H9 (cell line): ENCODE measurements at regions not wholly inside any gene's neighbourhood (a gene's known extent, or its start where the extent isn't known, plus 50 kb on each side); places are given as distances from the start of the nearest gene placed in this dataset.

Source experiments
- DNase-seq: peaks from one replicate; pipeline ENCODE4 v3.0.0-alpha.2; 2017
- H2AFZ ChIP-seq: one replicate; pipeline ENCODE4 v1.6.1; 2013; ENCODE audit warnings: mild to moderate bottlenecking, low read length, control low read depth, moderate library complexity
- H2AK5ac ChIP-seq: 2 replicates; pipeline ENCODE4 v1.6.1; 2013; ENCODE audit warnings: low read length, control low read depth, mixed read lengths; ENCODE audit not compliant: insufficient read length
- H2BK120ac ChIP-seq: one replicate; pipeline ENCODE4 v1.6.1; 2013; ENCODE audit warnings: low read depth, mild to moderate bottlenecking, low read length, control low read depth, inconsistent platforms; ENCODE audit not compliant: poor library complexity, severe bottlenecking
- H2BK12ac ChIP-seq: 2 replicates; pipeline ENCODE4 v1.6.1; 2013; ENCODE audit warnings: low read length, control low read depth, mixed read lengths, low read depth; ENCODE audit not compliant: insufficient read length
- H2BK15ac ChIP-seq: 2 replicates; pipeline ENCODE4 v1.6.1; 2013; ENCODE audit warnings: low read depth, low read length, control low read depth
- H2BK20ac ChIP-seq: one replicate; pipeline ENCODE4 v1.6.1; 2013; ENCODE audit warnings: low read depth, mild to moderate bottlenecking, low read length, control low read depth, inconsistent platforms; ENCODE audit not compliant: poor library complexity, severe bottlenecking
- H2BK5ac ChIP-seq: 2 replicates; pipeline ENCODE4 v1.6.1; 2013; ENCODE audit warnings: low read length, control low read depth, mixed read lengths; ENCODE audit not compliant: insufficient read length
- H3K14ac ChIP-seq: 2 replicates; pipeline ENCODE4 v1.6.1; 2013; ENCODE audit warnings: low read length, control low read depth; ENCODE audit not compliant: insufficient read depth
- H3K18ac ChIP-seq: 2 replicates; pipeline ENCODE4 v1.6.1; 2013; ENCODE audit warnings: low read depth, mild to moderate bottlenecking, mixed read lengths, low read length, control low read depth; ENCODE audit not compliant: insufficient read length
- H3K23ac ChIP-seq: 2 replicates; pipeline ENCODE4 v1.6.1; 2013; ENCODE audit warnings: low read length, control low read depth, mixed read lengths, low read depth; ENCODE audit not compliant: insufficient read length
- H3K23me2 ChIP-seq: 2 replicates; pipeline ENCODE4 v1.6.1; 2013; ENCODE audit warnings: low read depth, mild to moderate bottlenecking, mixed read lengths, low read length, control low read depth; ENCODE audit not compliant: insufficient read length, poor library complexity, severe bottlenecking
- H3K27ac ChIP-seq: 2 replicates; pipeline ENCODE4 v1.5.1; 2013; ENCODE audit warnings: low read length, control low read depth, mixed read lengths, low read depth; ENCODE audit not compliant: insufficient read length
- H3K27me3 ChIP-seq: 2 replicates; pipeline ENCODE4 v1.6.1; 2013; ENCODE audit warnings: low read length, control low read depth, inconsistent platforms; ENCODE audit not compliant: insufficient read depth
- H3K4ac ChIP-seq: 2 replicates; pipeline ENCODE4 v1.6.1; 2013; ENCODE audit warnings: low read depth, mild to moderate bottlenecking, control low read depth, inconsistent platforms, low read length, moderate library complexity
- H3K4me1 ChIP-seq: 2 replicates; pipeline ENCODE4 v1.6.1; 2013; ENCODE audit warnings: low read length, control low read depth, inconsistent platforms; ENCODE audit not compliant: insufficient read depth
- H3K4me2 ChIP-seq: 2 replicates; pipeline ENCODE4 v1.6.1; 2013; ENCODE audit warnings: low read length, control low read depth, mixed read lengths; ENCODE audit not compliant: insufficient read length, insufficient read depth
- H3K56ac ChIP-seq: 2 replicates; pipeline ENCODE4 v1.6.1; 2013; ENCODE audit warnings: low read depth, mild to moderate bottlenecking, mixed read lengths, low read length, control low read depth; ENCODE audit not compliant: insufficient read length
- H3K79me1 ChIP-seq: 2 replicates; pipeline ENCODE4 v1.6.1; 2013; ENCODE audit warnings: low read depth, mild to moderate bottlenecking, moderate library complexity, low read length, control low read depth, inconsistent platforms; ENCODE audit not compliant: insufficient read depth, poor library complexity, severe bottlenecking
- H3K79me2 ChIP-seq: 2 replicates; pipeline ENCODE4 v1.6.1; 2013; ENCODE audit warnings: low read length, control low read depth, inconsistent platforms; ENCODE audit not compliant: insufficient read depth
- H3K9ac ChIP-seq: 2 replicates; pipeline ENCODE4 v1.6.1; 2013; ENCODE audit warnings: low read length, control low read depth, mixed read lengths; ENCODE audit not compliant: insufficient read length; ENCODE audit errors: extremely low read depth
- H3K9me3 ChIP-seq: one replicate; pipeline ENCODE4 v1.6.1; 2013; ENCODE audit warnings: low read depth, low read length, inconsistent platforms; ENCODE audit not compliant: control insufficient read depth
- H3T11ph ChIP-seq: one replicate; pipeline ENCODE4 v1.6.1; 2013; ENCODE audit warnings: mild to moderate bottlenecking, low read length, control low read depth, inconsistent platforms
- H4K20me1 ChIP-seq: one replicate; pipeline ENCODE4 v1.6.1; 2013; ENCODE audit not compliant: control insufficient read depth, insufficient read length, insufficient read depth
- H4K5ac ChIP-seq: 2 replicates; pipeline ENCODE4 v1.6.1; 2013; ENCODE audit warnings: low read depth, mild to moderate bottlenecking, mixed read lengths, low read length, control low read depth; ENCODE audit not compliant: insufficient read length
- H4K8ac ChIP-seq: replicated peaks from 2 replicates; pipeline ENCODE4 v1.6.1; 2013; ENCODE audit warnings: low read length, control low read depth, mixed read lengths, low read depth; ENCODE audit not compliant: insufficient read length
- H4K91ac ChIP-seq: 2 replicates; pipeline ENCODE4 v1.6.1; 2013; ENCODE audit warnings: low read depth, mild to moderate bottlenecking, moderate library complexity, mixed read lengths, low read length, control low read depth; ENCODE audit not compliant: insufficient read length
- H3K27ac Mint-ChIP-seq, 3 experiments: 2 replicates in 2 of 3; 3 replicates in 1 of 3; pipeline ENCODE4 v1.8.0; 2020 to 2021; ENCODE audit warnings: mixed read lengths in 3 of 3, mild to moderate bottlenecking in 1 of 3, moderate library complexity in 1 of 3
- H3K27me3 Mint-ChIP-seq: 2 replicates; pipeline ENCODE4 v1.8.0; 2021; ENCODE audit warnings: low read depth, mild to moderate bottlenecking, moderate library complexity, mixed read lengths
- H3K36me3 Mint-ChIP-seq, 3 experiments: 2 replicates in 2 of 3; 3 replicates in 1 of 3; pipeline ENCODE4 v1.8.0; 2020 to 2021; ENCODE audit warnings: low read depth in 3 of 3, mixed read lengths in 3 of 3; ENCODE audit not compliant: insufficient read depth in 1 of 3
- H3K4me1 Mint-ChIP-seq, 2 experiments: 2 replicates each; pipeline ENCODE4 v1.8.0; 2020; ENCODE audit warnings: mixed read lengths in 2 of 2
- H3K4me3 Mint-ChIP-seq, 2 experiments: 2 replicates in 1 of 2; 3 replicates in 1 of 2; pipeline ENCODE4 v1.8.0; 2020 to 2021; ENCODE audit warnings: mild to moderate bottlenecking in 2 of 2, mixed read lengths in 2 of 2, moderate library complexity in 1 of 2
- H3K9me3 Mint-ChIP-seq, 2 experiments: 2 replicates in 1 of 2; 3 replicates in 1 of 2; pipeline ENCODE4 v1.8.0; 2020; ENCODE audit warnings: mild to moderate bottlenecking in 2 of 2, mixed read lengths in 2 of 2, moderate library complexity in 1 of 2
- CTCF ChIP-seq: fragments of 200-600 bp; sonication (generic); conservative IDR thresholded peaks from 3 replicates; pipeline ENCODE4 v1.8.0; 2021; ENCODE audit warnings: antibody characterized with exemption, mild to moderate bottlenecking
- WGBS: extraction: QIAGEN DNeasy Blood & Tissue Kit; methylation state at CpG from one replicate; pipeline ENCODE4 v1.1.7; 2013; ENCODE audit warnings: missing lambda C conversion rate, low lambda C conversion rate, mixed read lengths; ENCODE audit not compliant: insufficient read length; ENCODE audit errors: extremely low coverage; 5-methylcytosine and 5-hydroxymethylcytosine counted together

- Histone ChIP-seq H4K5ac (no peak overlapping the region), H3K9ac (no peak overlapping the region), H2AFZ (no peak overlapping the region), H3K27ac (no peak overlapping the region), H4K91ac (no peak overlapping the region), H3K23ac (no peak overlapping the region), H3T11ph (no peak overlapping the region), H3K14ac (no peak overlapping the region), H3K27me3 (no peaks in the 10 kb centered on the region), H3K4me2 (no peak overlapping the region), H2BK5ac (no peak overlapping the region), H2BK15ac (no peak overlapping the region), H3K4me1 (no peaks in the 10 kb centered on the region), H3K79me1 (no peaks in the 10 kb centered on the region), H4K8ac (no peak overlapping the region), H4K20me1 (no peaks in the 10 kb centered on the region), H3K56ac (no peak overlapping the region), H3K18ac (no peak overlapping the region), H3K79me2 (no peaks in the 10 kb centered on the region), H2AK5ac (no peak overlapping the region), H3K23me2 (no peaks in the 10 kb centered on the region), H3K9me3 (no peaks in the 10 kb centered on the region), H3K4ac (no peak overlapping the region), H2BK20ac (no peak overlapping the region), H2BK12ac (no peak overlapping the region), H2BK120ac (no peak overlapping the region)
- no peak for DNase-seq
- H3K27ac Mint-ChIP-seq: no peak overlapping the region
- H3K4me1 Mint-ChIP-seq: no peaks in the 10 kb centered on the region
- H3K9me3 Mint-ChIP-seq: no peaks in the 10 kb centered on the region
- no peaks in the 10 kb centered on the region; a peak in 1 of 7 replicates for H3K36me3 Mint-ChIP-seq
- TF ChIP-seq CTCF: no peak
- WGBS: no CpG with 5 or more reads among the region's 4 CpGs
- H3K27me3 Mint-ChIP-seq: no peaks in the 10 kb centered on the region
- no peak overlapping the region for H3K4me3 Mint-ChIP-seq
Observed at GRCh38 chr13:85223883-85224656, 575.1 kb downstream of the SLITRK6 start.
